UCSD-AML1 (cell line): ENCODE measurements at regions not wholly inside any gene's neighbourhood (a gene's known extent, or its start where the extent isn't known, plus 50 kb on each side); places are given as distances from the start of the nearest gene placed in this dataset.
A peak's percentile ranks its signal among the peaks of the same experiment; 100 is the strongest.

ENCODE experiments used
- DNase-seq: peaks from one replicate; lab custom pipeline; 2025; ENCODE audit not compliant: unreplicated experiment; lab: John Stamatoyannopoulos, UW

- DNase-seq: peak; percentile 20
These were observed 322.7 kb upstream of the PFKP start for GRCh38 chr10:2744547-2745200.

- no peak for DNase-seq
These were observed 332.7 kb upstream of the PFKP start for GRCh38 chr10:2734603-2735002.

- no peak for DNase-seq
These were observed 333.9 kb upstream of the PFKP start for GRCh38 chr10:2733278-2733963.

GRCh38 chr10:2731940-2732339 is 335.4 kb upstream of the PFKP start:
- DNase-seq: no peak

GRCh38 chr10:2729197-2729596 is 338.2 kb upstream of the PFKP start:
- DNase-seq: no peak

- no peak for DNase-seq
These were observed 339.3 kb upstream of the PFKP start for GRCh38 chr10:2728087-2728486.

GRCh38 chr10:2716596-2716995 is 350.8 kb upstream of the PFKP start:
- DNase-seq: no peak

GRCh38 chr10:2714597-2714996 is 352.8 kb upstream of the PFKP start:
- no peak for DNase-seq

- no peak for DNase-seq
These were observed 363.4 kb upstream of the PFKP start for GRCh38 chr10:2703953-2704352.

GRCh38 chr10:2701802-2702201 is 365.5 kb upstream of the PFKP start:
- no peak for DNase-seq

GRCh38 chr10:2700626-2701305 is 366.6 kb upstream of the PFKP start:
- no peak for DNase-seq

- DNase-seq: no peak
These were observed 378.4 kb upstream of the PFKP start for GRCh38 chr10:2688958-2689357.

GRCh38 chr10:2686691-2687090 is 380.7 kb upstream of the PFKP start:
- no peak for DNase-seq

GRCh38 chr10:2682491-2682890 is 384.9 kb upstream of the PFKP start:
- no peak for DNase-seq

GRCh38 chr10:2681891-2682290 is 385.5 kb upstream of the PFKP start:
- DNase-seq: no peak

- no peak for DNase-seq
These were observed 386.5 kb upstream of the PFKP start for GRCh38 chr10:2680821-2681220.

- DNase-seq: no peak
These were observed 387.7 kb upstream of the PFKP start for GRCh38 chr10:2679646-2680045.

- no peak for DNase-seq
These were observed 390.9 kb upstream of the PFKP start for GRCh38 chr10:2676455-2676854.

- no peak for DNase-seq
These were observed 392.9 kb upstream of the PFKP start for GRCh38 chr10:2674451-2674850.

- no peak for DNase-seq
These were observed 396.5 kb upstream of the PFKP start for GRCh38 chr10:2670864-2671263.

- DNase-seq: no peak
These were observed 401.6 kb upstream of the PFKP start for GRCh38 chr10:2665772-2666171.

GRCh38 chr10:2660276-2660675 is 407.1 kb upstream of the PFKP start:
- DNase-seq: no peak
